Endothelial cell of umbilical vein (primary cell): ENCODE measurements at regions not wholly inside any gene's neighbourhood (a gene's known extent, or its start where the extent isn't known, plus 50 kb on each side); places are given as distances from the start of the nearest gene placed in this dataset.

ENCODE experiments used
- BruUV-seq: library from RNA; stranded (reverse); fragments of 400-500 nt; replicated peaks from 2 replicates; lab custom pipeline; 2021; lab: Mats Ljungman, UMichigan
- CTCF ChIA-PET: fragments of 300-600, 350-600 bp; sonication (Branson Sonifier 250); formaldehyde crosslinking; loops from one replicate; lab custom pipeline; 2021; ENCODE audit warnings: antibody characterized with exemption, inconsistent platforms; lab: Charles Lee
- POLR2A ChIA-PET: fragments of 300-600, 350-600 bp; sonication (Branson Sonifier 250); formaldehyde crosslinking; loops from one replicate; lab custom pipeline; 2021; ENCODE audit warnings: antibody characterized with exemption, inconsistent platforms; lab: Charles Lee
- DNase-seq: peaks from one replicate; pipeline ENCODE4 v3.0.0-alpha.2; 2011; ENCODE audit warnings: low read depth, low spot score
- FAIRE-seq: peaks from 2 replicates; lab custom pipeline; 2011; peaks lifted over from hg19 to GRCh38; lab: Jason Lieb, UNC
- H2AFZ ChIP-seq: 2 replicates; pipeline ENCODE4 v1.6.0; 2012; ENCODE audit warnings: low read depth, low read length, control low read depth, inconsistent platforms
- H3K27ac ChIP-seq: 2 replicates; pipeline ENCODE4 v1.5.1; 2011; ENCODE audit warnings: low read depth, mild to moderate bottlenecking, control low read depth, low read length, moderate library complexity; ENCODE audit not compliant: insufficient read depth
- H3K27me3 ChIP-seq, 2 experiments: 2 replicates each; pipeline versions ENCODE4 v1.6.0 to v1.6.1; 2011; ENCODE audit warnings: low read length in 2 of 2, mixed read lengths in 1 of 2; ENCODE audit not compliant: control insufficient read depth in 2 of 2, insufficient read depth in 2 of 2
- H3K36me3 ChIP-seq, 2 experiments: 2 replicates in 1 of 2; 3 replicates in 1 of 2; pipeline ENCODE4 v1.5.1; 2011; ENCODE audit warnings: low read length in 2 of 2, mild to moderate bottlenecking in 1 of 2, moderate library complexity in 1 of 2; ENCODE audit not compliant: control insufficient read depth in 2 of 2, insufficient read depth in 2 of 2; ENCODE audit errors: extremely low read depth in 1 of 2
- H3K4me1 ChIP-seq: 3 replicates; pipeline ENCODE4 v1.5.1; 2011; ENCODE audit warnings: mild to moderate bottlenecking, low read length; ENCODE audit not compliant: control insufficient read depth, insufficient read depth; ENCODE audit errors: extremely low read depth
- H3K4me2 ChIP-seq: 2 replicates; pipeline ENCODE4 v1.6.1; 2011; ENCODE audit warnings: low read length, control low read depth, mixed read lengths; ENCODE audit not compliant: insufficient read depth
- H3K4me3 ChIP-seq, 3 experiments: fragments of 200-600 bp in 1 of 3; sonication (generic), shearing (Covaris generic) in 1 of 3; replicated peaks in 1 of 3; 2 replicates each; pipeline ENCODE4 v1.5.1; 2011 to 2016; ENCODE audit warnings: control low read depth in 3 of 3, low read length in 3 of 3, mild to moderate bottlenecking in 2 of 3, inconsistent platforms in 1 of 3, low read depth in 1 of 3, moderate library complexity in 1 of 3; ENCODE audit not compliant: insufficient read depth in 1 of 3
- H3K79me2 ChIP-seq: 2 replicates; pipeline ENCODE4 v1.6.0; 2012; ENCODE audit warnings: low read length, inconsistent platforms; ENCODE audit not compliant: control insufficient read depth, insufficient read depth
- H3K9ac ChIP-seq: replicated peaks from 2 replicates; pipeline ENCODE3; 2011; ENCODE audit warnings: low read length, control low read depth; ENCODE audit not compliant: insufficient read depth; ENCODE audit errors: extremely low read depth
- H3K9me1 ChIP-seq: replicated peaks from 3 replicates; pipeline ENCODE4 v1.6.0; 2011; ENCODE audit warnings: mild to moderate bottlenecking, low read length; ENCODE audit not compliant: control insufficient read depth, insufficient read depth; ENCODE audit errors: extremely low read depth
- H3K9me3 ChIP-seq: replicated peaks from 2 replicates; pipeline ENCODE4 v1.5.1; 2012; ENCODE audit warnings: low read length, inconsistent platforms; ENCODE audit not compliant: control insufficient read depth, insufficient read depth
- H4K20me1 ChIP-seq: replicated peaks from 2 replicates; pipeline ENCODE3; 2011; ENCODE audit warnings: mild to moderate bottlenecking, low read length; ENCODE audit not compliant: control insufficient read depth, insufficient read depth; ENCODE audit errors: extremely low read depth
- CTCF ChIP-seq, 2 donors: IDR thresholded peaks; 1 replicate in 1 of 2; 2 replicates in 1 of 2; pipeline ENCODE4 v1.5.1; 2011; ENCODE audit warnings: low read length in 2 of 2, mild to moderate bottlenecking in 2 of 2, moderate library complexity in 2 of 2, control low read depth in 1 of 2, inconsistent platforms in 1 of 2, low read depth in 1 of 2; ENCODE audit not compliant: insufficient read depth in 1 of 2; ENCODE audit errors: extremely low read depth in 1 of 2
- EZH2 ChIP-seq: IDR thresholded peaks from 2 replicates; pipeline ENCODE4 v1.6.1; 2012; ENCODE audit warnings: borderline replicate concordance, low read depth, mild to moderate bottlenecking, moderate library complexity, low read length, inconsistent platforms; ENCODE audit not compliant: severe bottlenecking
- FOS ChIP-seq: IDR thresholded peaks from 2 replicates; pipeline ENCODE4 v1.6.1; 2011; ENCODE audit warnings: mild to moderate bottlenecking, low read length, moderate library complexity, borderline replicate concordance; ENCODE audit not compliant: insufficient read depth
- GATA2 ChIP-seq: IDR thresholded peaks from 2 replicates; pipeline ENCODE4 v1.7.0; 2011; ENCODE audit warnings: low read depth, mild to moderate bottlenecking, moderate library complexity, mixed read lengths, low read length; ENCODE audit not compliant: insufficient read length, insufficient read depth
- JUN ChIP-seq: IDR thresholded peaks from 2 replicates; pipeline ENCODE4 v1.6.1; 2011; ENCODE audit warnings: borderline replicate concordance, low read depth; ENCODE audit not compliant: insufficient read length, insufficient read depth
- MAX ChIP-seq: IDR thresholded peaks from 2 replicates; pipeline ENCODE4 v1.6.1; 2011; ENCODE audit not compliant: insufficient read depth, insufficient read length
- MYC ChIP-seq: IDR thresholded peaks from one replicate; pipeline ENCODE4 v1.6.1; 2011; ENCODE audit warnings: mild to moderate bottlenecking, low read depth, low read length
- POLR2A ChIP-seq: IDR thresholded peaks from 2 replicates; pipeline ENCODE4 v1.6.1; 2012; ENCODE audit warnings: low read depth, mild to moderate bottlenecking, control low read depth, low read length
- POLR2AphosphoS5 ChIP-seq: IDR thresholded peaks from 2 replicates; pipeline ENCODE4 v1.6.1; 2012; ENCODE audit warnings: low read depth, mild to moderate bottlenecking, control low read depth, low read length, moderate library complexity; ENCODE audit not compliant: insufficient read depth
- dilution Hi-C: fragments of 300-500 bp; cut with MboI; formaldehyde crosslinking; loops from one replicate; pipeline ENCODE4 v1.15.0; 2019; ENCODE audit warnings: low sequenced_read_pairs; ENCODE audit not compliant: extremely low pct_ligation_motif_present
- intact Hi-C: fragments of 100-400 bp; cut with micrococcal nuclease; formaldehyde crosslinking; loops from one replicate; pipeline ENCODE4 v1.10.0; 2022

- no peak overlapping the region for H3K4me2 ChIP-seq
- intact Hi-C loops (no loop called here), dilution Hi-C loops (no loop called here)
- H2AFZ ChIP-seq: no peak overlapping the region
- ChIA-PET POLR2A (no interaction called here), CTCF (no interaction called here)
- no peaks in the 10 kb centered on the region for H3K79me2 ChIP-seq
- no peaks in the 10 kb centered on the region for H4K20me1 ChIP-seq
- DNase-seq (no peak), FAIRE-seq (no peak)
- H3K4me1 ChIP-seq: no peaks in the 10 kb centered on the region
- no TSS peak for BruUV-seq
- TF ChIP-seq CTCF (IDR thresholded peaks at IDR 0.05; ENCODE audit: extremely low read depth in 1 of 2, insufficient read depth in 1 of 2, low read depth in 1 of 2, low read length in 2 of 2): no peak
- TF ChIP-seq POLR2AphosphoS5: no peak
- TF ChIP-seq JUN: no peak
- no peak for TF ChIP-seq MYC
- TF ChIP-seq GATA2: no peak
- TF ChIP-seq FOS: no peak
- TF ChIP-seq MAX: no peak
- TF ChIP-seq EZH2: no peak
- TF ChIP-seq POLR2A: no peak
- no peaks in the 10 kb centered on the region for H3K27me3 ChIP-seq
- H3K9ac ChIP-seq: no peak overlapping the region
- H3K9me1 ChIP-seq: no peaks in the 10 kb centered on the region
- no peaks in the 10 kb centered on the region for H3K36me3 ChIP-seq
- no peak overlapping the region for H3K27ac ChIP-seq
- no peak overlapping the region for H3K4me3 ChIP-seq
- H3K9me3 ChIP-seq: no peaks in the 10 kb centered on the region
Observed at GRCh38 chr16:72552654-72553053, 380.7 kb upstream of the PMFBP1 start.
